Peyer's patch (tissue), 4 donors: ENCODE measurements at regions not wholly inside any gene's neighbourhood (a gene's known extent, or its start where the extent isn't known, plus 50 kb on each side); places are given as distances from the start of the nearest gene placed in this dataset.

ENCODE experiments used
- POLR2A ChIP-seq, 2 donors: fragments of 450-650 bp; IDR thresholded peaks; one replicate each; pipeline ENCODE4 v1.5.1; 2017; ENCODE audit warnings: antibody characterized with exemption in 2 of 2, mild to moderate bottlenecking in 2 of 2, moderate library complexity in 2 of 2
- TF ChIP-seq, protein P1 (sequence below), 6 experiments: fragments of 450-650 bp in 4 of 6; fragments of 200-600 bp in 2 of 6; sonication (generic) in 1 of 6; IDR thresholded peaks; one replicate each; pipeline ENCODE4 v1.5.1; 2017 to 2019; ENCODE audit warnings: antibody characterized with exemption in 6 of 6, mild to moderate bottlenecking in 3 of 6, moderate library complexity in 1 of 6

DNA sequence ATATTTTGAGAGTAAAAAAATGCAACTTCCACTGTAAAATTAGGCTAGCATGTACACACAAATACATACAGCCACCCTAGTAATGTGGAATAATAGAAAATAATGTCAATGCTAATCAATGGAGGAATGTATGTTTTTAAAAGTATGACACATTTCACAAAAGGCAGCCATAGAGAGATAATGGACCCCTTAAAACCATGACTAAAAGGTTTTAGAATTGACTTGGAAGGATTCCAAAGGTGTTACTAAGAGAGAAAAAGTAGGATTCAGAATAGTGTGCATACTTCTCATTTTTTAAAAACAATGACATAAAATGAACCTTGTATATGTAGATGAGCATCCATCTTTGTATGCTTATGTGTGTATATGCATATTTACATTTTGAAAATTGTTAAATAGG lies 597.9 kb upstream of the PCDH9 start:
- no peak for TF ChIP-seq POLR2A (IDR thresholded peaks at IDR 0.05)
- TF ChIP-seq, protein P1, sequence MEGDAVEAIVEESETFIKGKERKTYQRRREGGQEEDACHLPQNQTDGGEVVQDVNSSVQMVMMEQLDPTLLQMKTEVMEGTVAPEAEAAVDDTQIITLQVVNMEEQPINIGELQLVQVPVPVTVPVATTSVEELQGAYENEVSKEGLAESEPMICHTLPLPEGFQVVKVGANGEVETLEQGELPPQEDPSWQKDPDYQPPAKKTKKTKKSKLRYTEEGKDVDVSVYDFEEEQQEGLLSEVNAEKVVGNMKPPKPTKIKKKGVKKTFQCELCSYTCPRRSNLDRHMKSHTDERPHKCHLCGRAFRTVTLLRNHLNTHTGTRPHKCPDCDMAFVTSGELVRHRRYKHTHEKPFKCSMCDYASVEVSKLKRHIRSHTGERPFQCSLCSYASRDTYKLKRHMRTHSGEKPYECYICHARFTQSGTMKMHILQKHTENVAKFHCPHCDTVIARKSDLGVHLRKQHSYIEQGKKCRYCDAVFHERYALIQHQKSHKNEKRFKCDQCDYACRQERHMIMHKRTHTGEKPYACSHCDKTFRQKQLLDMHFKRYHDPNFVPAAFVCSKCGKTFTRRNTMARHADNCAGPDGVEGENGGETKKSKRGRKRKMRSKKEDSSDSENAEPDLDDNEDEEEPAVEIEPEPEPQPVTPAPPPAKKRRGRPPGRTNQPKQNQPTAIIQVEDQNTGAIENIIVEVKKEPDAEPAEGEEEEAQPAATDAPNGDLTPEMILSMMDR (IDR thresholded peaks at IDR 0.05) = no peak
